SKM-1 treated with dmso at 0.1 percent for 144 hours (cell line): ENCODE measurements at regions not wholly inside any gene's neighbourhood (a gene's known extent, or its start where the extent isn't known, plus 50 kb on each side); places are given as distances from the start of the nearest gene placed in this dataset.
"Not testable (repeated sequence)": the region's sequence is repeated elsewhere in the genome, so short reads cannot be mapped to it uniquely, and the experiment has no call there.

Experiments used
- DNase-seq: peaks from one replicate; lab custom pipeline; 2025; ENCODE audit not compliant: unreplicated experiment; lab: John Stamatoyannopoulos, UW

DNA sequence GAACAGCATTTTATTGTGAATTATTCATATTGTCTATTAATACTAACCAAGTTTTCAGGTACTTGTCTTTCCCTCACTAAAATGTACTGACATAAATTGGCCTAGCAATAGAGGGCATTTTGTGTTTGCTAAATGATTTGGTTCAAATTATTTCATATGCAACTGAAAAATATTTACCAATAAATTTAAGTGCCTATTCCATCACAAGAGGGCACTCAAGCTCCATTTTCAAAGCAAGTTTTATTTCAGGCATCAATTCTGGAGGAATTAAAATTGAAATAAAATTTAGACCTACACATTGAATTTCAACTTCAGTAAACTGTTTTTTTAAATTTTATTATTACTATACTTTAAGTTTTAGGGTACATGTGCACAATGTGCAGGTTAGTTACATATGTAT lies 114.3 kb upstream of the SYNCRIP start:
- DNase-seq, result no peak

DNA sequence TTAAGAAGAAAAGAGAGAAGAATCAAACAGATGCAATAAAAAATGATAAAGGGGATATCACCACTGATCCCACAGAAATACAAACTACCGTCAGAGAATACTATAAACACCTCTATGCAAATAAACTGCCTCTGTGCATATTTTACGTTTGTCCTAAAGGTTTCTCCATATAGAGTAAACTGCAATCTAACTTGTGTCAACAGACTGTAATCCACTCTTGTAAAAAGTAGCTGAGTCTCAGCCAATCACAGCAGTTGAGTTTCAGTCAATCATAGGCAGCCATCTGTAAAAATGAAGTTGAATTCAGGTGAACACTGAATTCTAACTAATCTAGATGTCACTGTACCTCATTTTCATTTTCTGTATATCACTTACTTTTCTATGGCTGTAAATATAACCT lies 112.2 kb upstream of the SYNCRIP start:
- no peak for DNase-seq

DNA sequence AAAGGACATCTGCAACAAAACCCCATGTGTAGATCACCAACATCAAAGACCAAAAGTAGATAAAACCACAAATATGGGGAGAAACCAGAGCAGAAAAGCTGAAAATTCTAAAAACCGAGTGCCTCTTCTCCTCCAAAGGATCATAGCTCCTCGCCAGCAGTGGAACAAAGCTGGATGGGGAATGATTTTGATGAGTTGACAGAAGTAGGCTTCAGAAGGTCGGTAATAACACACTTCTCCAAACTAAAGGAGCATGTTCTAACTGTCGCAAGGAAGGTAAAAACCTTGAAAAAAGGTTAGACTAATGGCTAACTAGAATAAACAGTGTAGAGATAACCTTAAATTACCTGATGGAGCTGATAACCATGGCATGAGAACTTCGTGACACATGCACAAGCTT lies 109.9 kb upstream of the SYNCRIP start:
- no peak for DNase-seq

DNA sequence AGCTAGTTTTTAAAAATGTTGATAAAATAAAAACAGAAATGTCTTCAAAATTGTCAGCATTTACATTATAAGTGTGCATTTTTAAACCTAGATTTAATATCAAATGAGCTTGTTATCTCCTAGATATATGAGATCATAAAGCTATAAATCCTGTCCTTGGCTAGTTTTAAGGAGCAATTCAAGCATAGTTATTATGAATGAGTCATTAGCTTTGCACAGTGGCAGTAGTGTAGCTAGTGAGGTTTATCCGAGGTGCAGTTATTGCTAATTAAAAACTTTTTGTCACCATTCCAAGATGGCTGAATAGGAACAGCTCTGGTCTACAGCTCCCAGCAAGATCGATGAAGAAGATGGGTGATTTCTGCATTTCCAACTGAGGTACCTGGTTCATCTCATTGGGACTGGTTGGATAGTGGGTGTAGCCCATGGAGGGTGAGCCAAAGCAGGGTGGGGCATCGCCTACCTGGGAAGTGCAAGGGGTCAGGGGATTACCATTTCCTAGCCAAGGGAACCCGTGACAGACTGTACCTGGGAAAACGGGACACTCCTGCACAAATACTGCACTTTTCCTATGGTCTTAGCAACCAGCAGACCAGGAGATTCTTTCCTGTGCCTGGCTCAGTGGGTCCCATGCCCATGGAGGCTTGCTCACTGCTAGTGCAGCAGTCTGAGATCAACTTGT lies 108.8 kb upstream of the SYNCRIP start:
- no peak for DNase-seq

DNA sequence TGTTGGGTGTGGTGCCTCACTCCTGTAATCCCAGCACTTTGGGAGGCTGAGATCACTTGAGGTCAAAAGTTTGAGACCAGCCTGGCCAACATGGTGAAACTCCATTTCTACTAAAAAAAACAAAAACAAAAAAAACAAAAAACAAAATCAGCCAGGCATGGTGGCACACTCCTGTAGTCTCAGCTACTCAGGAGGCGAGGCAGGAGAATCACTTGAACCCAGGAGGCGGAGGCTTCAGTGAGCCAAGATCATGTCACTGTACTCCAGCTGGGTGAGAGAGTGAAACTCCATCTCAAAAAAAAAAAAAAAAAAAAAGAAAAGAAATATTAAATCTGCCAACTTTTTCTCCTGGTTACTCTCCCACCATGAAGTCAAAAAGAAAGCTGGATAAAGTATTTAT lies 107.5 kb upstream of the SYNCRIP start:
- not testable (repeated sequence) for DNase-seq

DNA sequence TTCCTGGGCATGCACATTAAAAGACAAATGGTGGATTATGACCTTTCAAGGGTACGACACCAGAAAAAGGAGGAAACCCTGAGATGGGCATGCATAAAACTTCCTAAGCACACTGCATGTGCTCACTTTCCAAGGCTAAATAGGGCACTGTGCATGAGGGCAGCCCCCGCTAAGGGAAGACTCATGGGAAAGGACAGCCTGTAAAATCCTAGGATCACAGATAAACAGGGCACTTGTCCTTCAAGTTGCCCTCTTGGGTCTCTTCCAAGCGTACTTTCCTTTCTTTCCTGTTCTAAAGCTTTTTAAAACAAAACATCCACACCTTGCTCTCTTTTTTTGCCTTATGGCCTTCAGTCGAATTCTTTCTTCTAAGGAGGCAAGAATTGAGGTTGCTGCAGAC lies 106.5 kb upstream of the SYNCRIP start:
- DNase-seq, result no peak

DNA sequence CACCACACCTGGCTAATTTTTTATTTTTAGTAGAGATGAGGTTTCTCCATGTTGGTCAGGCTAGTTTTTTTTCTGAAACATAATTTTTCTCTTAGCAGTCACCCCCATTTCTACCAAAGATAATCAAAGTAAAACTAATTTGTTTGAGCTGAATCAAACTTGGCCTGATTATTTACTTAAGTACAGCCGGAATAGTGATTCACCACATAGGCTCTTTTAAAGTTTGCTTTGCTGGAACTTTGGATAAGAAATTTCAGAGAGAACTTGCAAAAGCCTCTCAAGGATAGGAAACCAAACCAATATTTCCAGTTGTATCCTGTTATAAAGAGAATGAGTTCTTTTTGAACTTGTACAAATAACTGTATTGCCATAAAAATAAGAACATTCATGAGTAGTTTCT lies 105.0 kb upstream of the SYNCRIP start:
- DNase-seq, result no peak

DNA sequence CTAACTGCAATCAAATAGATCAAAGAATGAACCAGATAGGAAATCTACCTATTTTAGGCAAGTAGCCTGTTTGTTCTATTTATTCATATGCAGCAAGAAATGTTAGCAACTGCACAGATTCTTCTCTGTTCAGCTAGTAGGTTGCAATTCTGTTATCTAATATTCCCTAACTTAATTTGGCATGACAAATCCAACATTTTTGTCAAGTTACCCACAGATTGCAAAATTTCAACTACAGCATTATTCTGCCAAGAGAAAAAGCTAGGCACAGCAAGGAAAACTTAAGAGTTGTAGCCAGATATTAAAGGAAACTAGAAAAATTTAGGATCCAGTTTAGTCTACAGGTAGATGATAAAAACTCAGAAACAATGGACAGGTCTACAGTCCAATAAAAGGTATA lies 104.4 kb upstream of the SYNCRIP start:
- DNase-seq, result no peak

DNA sequence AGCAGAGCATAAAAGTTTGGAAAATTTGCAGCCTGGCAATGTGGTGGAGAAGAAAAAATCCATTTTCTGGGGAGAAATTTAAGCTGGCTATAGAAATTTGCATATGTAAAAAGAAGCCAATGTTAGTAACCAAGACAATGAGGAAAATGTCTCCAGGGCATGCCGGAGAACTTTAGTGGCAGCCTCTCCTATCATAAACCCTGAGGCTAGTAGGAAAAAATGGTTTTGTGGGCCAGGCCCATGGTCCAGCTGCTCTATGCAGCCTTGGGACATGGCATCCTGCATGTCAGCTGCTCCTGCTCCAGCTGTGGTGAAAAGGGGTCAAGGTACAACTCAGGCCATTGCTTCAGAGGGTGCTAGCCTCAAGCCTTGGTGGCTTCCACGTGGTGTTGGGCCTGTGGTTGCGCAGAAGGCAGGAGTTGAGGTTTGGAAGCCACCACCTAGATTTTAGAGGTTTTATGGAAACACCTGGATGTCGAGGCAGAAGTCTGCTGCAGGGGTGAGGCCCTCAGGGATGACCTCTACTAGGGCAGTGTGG lies 101.8 kb upstream of the SYNCRIP start:
- DNase-seq, result no peak

DNA sequence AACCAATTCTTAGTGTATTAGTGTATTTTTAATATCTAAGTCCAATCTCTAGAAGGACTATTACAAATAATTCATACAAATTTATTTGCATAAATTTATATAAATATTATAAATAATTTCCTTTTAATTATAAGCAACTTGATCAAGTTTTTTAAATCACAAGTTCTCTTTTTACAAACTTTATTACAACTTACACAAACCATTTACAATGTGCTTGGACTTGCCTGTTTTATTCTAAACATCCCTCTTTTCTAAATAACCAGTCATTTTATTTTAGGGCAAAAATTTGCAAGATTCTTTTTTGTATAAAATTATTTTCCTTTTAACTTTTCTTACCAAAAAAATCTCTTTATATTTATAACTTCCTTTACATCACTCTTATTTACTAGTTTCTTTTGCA lies 83.5 kb upstream of the SYNCRIP start:
- no peak for DNase-seq

DNA sequence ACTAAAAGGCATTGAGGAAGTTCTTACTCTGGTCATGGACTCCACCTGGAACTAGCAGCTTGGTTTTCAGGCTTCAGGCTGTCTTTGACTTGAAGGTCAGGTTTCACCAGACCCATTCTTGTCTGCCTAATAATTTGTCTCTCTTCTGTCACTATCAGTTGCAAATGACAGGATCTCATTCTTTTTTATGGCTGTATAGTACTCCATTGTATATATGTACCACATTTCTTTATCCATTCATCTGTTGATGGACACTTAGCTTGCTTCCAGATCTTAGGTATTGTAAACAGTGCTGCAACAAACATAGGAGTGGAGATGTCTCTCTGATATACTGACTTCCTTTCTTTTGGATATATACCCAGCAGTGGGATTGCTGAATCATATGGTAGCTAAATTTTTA lies 73.1 kb upstream of the SYNCRIP start:
- no peak for DNase-seq

DNA sequence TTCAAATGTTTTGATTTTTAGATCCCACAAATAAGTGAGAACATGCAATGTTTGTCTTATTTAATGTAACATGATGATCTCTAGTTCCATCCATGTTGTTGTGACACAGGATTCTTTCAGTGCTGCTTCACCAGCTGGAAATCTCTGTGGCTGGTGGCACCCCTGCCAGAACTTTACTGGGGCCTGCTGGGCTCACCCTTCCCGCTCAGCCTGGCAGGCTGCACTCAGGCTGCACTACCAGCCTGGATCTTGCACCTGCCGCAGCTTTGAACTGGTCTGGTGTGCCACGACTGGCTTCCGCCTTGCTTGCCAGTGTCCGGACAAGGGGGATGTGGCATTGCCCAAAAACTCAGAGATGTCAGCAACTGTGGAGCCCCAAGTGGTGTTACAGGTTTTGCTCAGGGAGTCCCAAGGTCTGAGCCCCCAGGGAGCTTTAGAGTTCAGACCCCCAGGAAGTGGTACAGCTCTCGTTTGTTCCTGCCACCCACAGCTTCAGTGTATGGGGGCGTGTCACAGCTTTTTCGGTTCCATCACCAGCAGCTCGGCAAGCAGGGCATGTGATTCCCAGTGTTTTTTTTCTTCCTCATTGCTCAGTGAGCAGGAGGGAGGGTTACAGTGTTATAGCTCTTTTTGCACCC lies 72.3 kb upstream of the SYNCRIP start:
- DNase-seq, result no peak

DNA sequence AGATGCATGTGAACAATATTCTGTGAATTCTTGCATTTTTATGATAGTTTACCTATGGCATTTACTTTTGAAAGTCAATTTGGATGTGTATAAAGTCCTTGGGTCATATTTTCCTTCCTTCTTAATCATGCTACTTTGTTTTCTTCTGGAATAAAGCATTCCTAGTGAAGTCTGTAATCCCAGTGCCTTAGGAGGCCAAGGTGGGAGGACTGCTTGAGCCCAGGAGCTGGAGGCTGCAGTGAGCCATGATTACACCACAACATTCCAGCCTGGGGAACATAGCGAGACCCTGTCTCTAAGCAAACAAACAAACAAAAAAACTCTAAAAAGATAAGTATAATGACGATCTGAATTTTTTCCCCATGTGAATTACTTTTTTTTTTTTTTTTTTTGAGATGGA lies 69.7 kb upstream of the SYNCRIP start:
- DNase-seq, result no peak

DNA sequence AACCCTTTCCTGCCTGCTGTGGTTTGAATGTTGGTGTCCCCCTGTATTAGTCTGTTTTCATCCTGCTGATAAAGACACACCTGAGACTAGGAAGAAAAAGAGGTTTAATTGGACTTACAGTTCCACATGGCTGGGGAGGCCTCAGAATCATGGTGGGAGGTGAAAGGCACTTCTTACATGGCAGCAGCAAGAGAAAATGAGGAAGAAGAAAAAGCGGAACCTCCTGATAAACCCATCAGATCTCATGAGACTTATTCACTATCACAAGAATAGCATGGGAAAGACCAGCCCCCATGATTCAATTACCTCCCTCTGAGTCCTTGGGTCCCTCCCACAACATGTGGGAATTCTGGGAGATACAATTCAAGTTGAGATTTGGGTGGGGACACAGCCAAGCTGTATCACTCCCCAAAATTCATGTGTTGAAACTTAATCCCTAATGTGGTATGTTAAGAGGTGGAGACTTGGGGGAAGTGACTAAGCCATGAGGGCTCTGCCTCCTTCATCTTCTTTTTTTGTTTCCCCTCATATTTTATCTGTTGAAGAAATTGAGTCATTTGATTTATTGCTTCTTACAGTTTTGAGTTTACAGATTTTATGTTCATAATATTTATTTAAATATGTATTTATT lies 64.9 kb upstream of the SYNCRIP start:
- peak; percentile 49 for DNase-seq

DNA sequence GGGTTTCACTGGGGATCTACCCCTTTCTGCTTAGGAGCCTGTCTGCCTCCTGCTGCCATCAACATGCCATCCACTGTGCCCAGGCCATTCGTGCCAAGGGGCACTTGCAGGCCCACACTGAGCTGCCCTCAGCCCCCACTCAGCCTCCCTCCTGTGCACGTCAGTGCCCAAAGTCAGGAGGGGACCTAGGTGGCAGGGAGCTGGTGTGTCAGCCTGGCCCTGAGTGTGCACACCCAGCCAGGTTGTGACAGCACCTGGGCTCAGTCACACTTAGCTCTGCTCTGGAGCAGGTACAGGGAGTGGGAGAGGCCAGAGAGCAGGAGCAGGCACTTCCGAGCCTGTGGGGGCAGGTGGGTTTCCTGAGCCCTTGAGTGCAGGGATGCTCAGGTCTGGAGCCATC lies 63.6 kb upstream of the SYNCRIP start:
- DNase-seq, result no peak

DNA sequence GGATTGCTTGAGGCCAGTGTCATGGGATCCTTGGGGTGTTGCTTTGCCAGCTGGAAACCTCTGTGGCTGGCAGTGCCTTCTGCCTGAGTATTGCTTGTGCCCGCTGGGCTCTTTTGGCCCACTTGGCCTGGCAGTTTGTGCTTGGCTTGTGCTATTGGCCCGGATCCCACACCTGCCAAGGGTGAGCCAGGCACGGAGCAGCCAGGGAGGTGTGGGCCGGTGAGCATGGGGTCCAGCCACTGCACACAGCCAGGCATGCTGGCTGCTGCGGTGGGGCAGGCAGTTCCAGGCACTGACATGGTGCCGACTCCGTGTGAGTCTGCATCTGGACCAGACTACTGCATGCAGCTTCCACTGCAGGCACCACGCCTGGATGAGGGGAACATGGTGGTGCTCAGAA lies 62.5 kb upstream of the SYNCRIP start:
- DNase-seq, result no peak

DNA sequence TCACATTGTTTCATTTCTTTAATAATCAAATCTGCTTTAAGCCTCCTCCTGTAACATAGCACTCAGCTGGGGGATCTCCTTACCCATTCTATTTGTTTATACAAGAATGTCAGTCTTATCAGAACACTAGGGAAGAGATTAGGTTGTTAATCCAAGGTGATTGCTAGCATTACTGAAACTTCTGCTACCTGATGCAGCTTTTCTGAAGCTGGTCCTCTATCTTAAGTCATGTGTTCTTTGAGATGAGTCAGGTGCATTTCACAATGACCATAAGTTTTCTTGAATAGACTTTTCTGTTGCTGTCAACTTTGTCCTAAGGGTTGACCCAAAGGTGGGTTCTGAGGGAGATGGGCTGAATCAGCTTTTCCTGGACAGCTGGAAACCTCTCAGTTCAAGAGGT lies 60.7 kb upstream of the SYNCRIP start:
- DNase-seq, result no peak
